ENCODE measurements at regions not wholly inside any gene's neighbourhood (a gene's known extent, or its start where the extent isn't known, plus 50 kb on each side); places are given as distances from the start of the nearest gene placed in this dataset.

GRCh38 chr12:29050503-29050902, 98.6 kb upstream of the FAR2 start:
- no peak for TF ChIP-seq POLR2A (IDR thresholded peaks at IDR 0.05; ENCODE audit: low read length)
- TF ChIP-seq GATA1 (IDR thresholded peaks at IDR 0.05; ENCODE audit: low read depth, low read length), result no peak
- DNase-seq, result no peak

- no peak for DNase-seq
- TF ChIP-seq GATA1 (IDR thresholded peaks at IDR 0.05; ENCODE audit: low read depth, low read length) (no peak), POLR2A (IDR thresholded peaks at IDR 0.05; ENCODE audit: low read length) (no peak)
Measured at GRCh38 chr12:29051221-29051620, 97.9 kb upstream of the FAR2 start.

GRCh38 chr12:29053567-29053966, 95.5 kb upstream of the FAR2 start:
- no peak for DNase-seq
- no peak for TF ChIP-seq GATA1 (IDR thresholded peaks at IDR 0.05; ENCODE audit: low read depth, low read length)
- no peak for TF ChIP-seq POLR2A (IDR thresholded peaks at IDR 0.05; ENCODE audit: low read length)

DNA sequence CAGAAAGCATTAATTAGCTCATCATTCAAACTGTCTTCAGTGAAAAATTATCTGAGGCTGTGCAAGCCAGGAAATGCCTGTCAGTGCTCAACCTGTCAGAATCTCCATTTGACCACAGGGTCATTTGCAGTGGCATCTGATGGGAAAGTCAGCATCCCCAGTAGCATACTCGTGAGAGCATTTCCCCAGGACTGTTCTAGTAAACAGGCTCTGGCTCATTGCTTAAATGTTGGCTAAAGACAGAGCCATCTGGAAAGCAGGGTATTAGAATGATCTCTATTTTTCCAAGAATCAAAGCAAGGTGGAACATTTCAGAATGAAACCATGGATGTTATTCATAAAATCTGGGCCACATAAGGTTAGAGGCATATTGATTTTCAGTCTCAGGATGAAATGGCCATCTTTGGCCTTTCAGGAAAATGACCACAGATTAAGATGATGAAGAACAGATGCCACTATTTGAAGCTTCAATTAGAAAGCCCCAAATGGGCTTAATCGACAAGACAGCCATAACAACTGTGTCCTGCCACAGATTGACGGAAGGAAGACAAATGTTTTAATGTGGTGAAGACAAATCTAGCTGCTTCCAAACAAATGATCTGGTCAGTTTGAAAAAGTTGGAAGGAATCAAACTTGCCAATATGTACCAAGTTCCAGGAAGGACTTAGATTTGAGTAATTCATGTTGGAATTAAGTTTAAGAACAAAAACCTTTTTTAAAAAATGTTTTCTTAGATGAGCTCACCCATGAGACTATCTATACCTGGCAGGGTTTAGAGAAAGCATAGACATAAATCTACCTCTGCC, 94.0 kb upstream of the FAR2 start:
- TF ChIP-seq POLR2A (IDR thresholded peaks at IDR 0.05; ENCODE audit: low read length) (no peak), GATA1 (IDR thresholded peaks at IDR 0.05; ENCODE audit: low read depth, low read length) (no peak)
- DNase-seq, result no peak

- TF ChIP-seq GATA1 (IDR thresholded peaks at IDR 0.05; ENCODE audit: low read depth, low read length), result no peak
- no peak for DNase-seq
Measured at GRCh38 chr12:29066011-29066588, 83.0 kb upstream of the FAR2 start.

DNA sequence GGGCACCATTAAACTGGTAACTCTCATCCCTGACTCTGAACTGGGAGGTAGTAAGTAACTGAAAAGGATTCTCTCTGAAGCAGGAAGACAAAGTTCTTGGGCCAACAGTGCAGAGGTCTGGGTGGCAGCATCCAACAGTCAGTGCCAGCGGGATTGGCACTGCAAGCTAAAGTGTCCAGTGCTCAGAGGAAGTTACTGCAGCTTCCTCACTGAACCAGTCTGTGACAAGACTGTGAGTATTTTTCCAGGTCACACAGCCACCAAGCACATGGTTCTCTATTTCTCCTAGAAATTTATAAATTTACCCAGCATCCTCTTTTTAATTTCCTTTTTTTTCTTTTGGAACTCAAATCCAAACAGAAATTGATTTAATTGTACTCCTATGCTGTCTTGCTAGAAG, 81.6 kb upstream of the FAR2 start:
- no peak for DNase-seq
- TF ChIP-seq GATA1 (IDR thresholded peaks at IDR 0.05; ENCODE audit: low read depth, low read length), result no peak
- TF ChIP-seq POLR2A (IDR thresholded peaks at IDR 0.05; ENCODE audit: low read length), result no peak

DNA sequence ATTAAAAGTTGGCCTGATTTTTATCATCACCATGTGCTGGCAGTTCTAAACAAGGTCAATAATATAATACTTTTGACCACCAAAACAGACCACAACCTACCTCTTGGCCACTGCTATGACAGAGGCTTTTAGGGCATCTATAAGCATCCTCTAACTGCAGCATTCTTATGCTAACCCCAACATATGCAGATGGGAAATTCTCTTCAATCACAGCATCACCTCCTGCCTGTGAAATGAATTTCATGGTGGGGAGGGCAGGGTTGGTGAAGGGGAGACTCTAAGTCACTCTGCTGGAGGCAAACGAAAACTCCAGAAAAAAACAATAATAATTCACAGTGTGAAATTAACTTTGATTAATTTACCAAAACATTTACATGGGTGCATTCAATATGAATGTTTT, 78.8 kb upstream of the FAR2 start:
- no peak for TF ChIP-seq POLR2A (IDR thresholded peaks at IDR 0.05; ENCODE audit: low read length)
- TF ChIP-seq GATA1 (IDR thresholded peaks at IDR 0.05; ENCODE audit: low read depth, low read length), result no peak
- no peak for DNase-seq

GRCh38 chr12:29071099-29071498, 78.0 kb upstream of the FAR2 start:
- TF ChIP-seq GATA1 (IDR thresholded peaks at IDR 0.05; ENCODE audit: low read depth, low read length), result no peak
- TF ChIP-seq POLR2A (IDR thresholded peaks at IDR 0.05; ENCODE audit: low read length), result no peak
- DNase-seq, result no peak

DNA sequence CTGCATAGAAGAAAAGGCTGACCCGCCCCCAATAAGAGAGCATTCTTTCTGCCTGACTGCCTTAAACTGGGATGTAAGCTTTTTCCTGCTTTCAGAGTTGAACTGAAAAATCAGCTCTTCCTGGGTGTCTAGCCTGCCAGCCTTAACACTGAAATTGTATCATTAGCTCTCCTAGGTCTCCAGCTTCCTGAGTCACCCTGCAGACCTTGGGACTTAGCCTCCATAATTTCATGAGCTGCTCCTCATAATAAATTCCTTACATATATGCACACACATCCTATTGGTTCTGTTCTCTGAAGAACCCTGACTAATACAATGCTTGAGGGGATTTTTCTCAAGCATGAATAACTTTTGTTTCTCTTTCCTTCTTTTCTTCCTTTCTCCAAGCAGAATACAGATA, 76.4 kb upstream of the FAR2 start:
- TF ChIP-seq GATA1 (IDR thresholded peaks at IDR 0.05; ENCODE audit: low read depth, low read length) (no peak), POLR2A (IDR thresholded peaks at IDR 0.05; ENCODE audit: low read length) (no peak)
- DNase-seq, result no peak

GRCh38 chr12:29073631-29074239, 75.3 kb upstream of the FAR2 start:
- TF ChIP-seq GATA1 (IDR thresholded peaks at IDR 0.05; ENCODE audit: low read depth, low read length) (no peak), POLR2A (IDR thresholded peaks at IDR 0.05; ENCODE audit: low read length) (no peak)
- peak; percentile 40 to 56 for DNase-seq

DNA sequence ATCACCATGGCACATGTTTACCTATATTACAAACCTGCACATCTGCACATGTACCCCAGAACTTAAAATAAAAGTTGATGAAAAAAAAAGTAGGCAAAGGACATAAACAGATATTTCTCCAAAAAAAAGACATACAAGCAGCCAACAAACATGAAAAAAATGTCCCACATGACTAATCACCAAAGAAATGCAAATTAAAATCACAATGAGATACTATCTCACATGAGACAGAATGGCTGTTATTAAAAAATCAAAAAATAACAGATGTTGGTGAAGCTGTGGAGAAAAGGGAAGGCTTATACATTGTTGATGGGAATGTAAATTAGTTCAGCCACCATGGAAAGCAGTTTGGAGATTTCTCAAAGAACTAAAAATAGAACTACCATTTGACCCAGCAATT, 68.0 kb upstream of the FAR2 start:
- no peak for DNase-seq
- no peak for TF ChIP-seq POLR2A (IDR thresholded peaks at IDR 0.05; ENCODE audit: low read length)
- no peak for TF ChIP-seq GATA1 (IDR thresholded peaks at IDR 0.05; ENCODE audit: low read depth, low read length)

- DNase-seq, result no peak
- no peak for TF ChIP-seq GATA1 (IDR thresholded peaks at IDR 0.05; ENCODE audit: low read depth, low read length)
- TF ChIP-seq POLR2A (IDR thresholded peaks at IDR 0.05; ENCODE audit: low read length), result no peak
Measured at GRCh38 chr12:29082522-29082921, 66.6 kb upstream of the FAR2 start.

DNA sequence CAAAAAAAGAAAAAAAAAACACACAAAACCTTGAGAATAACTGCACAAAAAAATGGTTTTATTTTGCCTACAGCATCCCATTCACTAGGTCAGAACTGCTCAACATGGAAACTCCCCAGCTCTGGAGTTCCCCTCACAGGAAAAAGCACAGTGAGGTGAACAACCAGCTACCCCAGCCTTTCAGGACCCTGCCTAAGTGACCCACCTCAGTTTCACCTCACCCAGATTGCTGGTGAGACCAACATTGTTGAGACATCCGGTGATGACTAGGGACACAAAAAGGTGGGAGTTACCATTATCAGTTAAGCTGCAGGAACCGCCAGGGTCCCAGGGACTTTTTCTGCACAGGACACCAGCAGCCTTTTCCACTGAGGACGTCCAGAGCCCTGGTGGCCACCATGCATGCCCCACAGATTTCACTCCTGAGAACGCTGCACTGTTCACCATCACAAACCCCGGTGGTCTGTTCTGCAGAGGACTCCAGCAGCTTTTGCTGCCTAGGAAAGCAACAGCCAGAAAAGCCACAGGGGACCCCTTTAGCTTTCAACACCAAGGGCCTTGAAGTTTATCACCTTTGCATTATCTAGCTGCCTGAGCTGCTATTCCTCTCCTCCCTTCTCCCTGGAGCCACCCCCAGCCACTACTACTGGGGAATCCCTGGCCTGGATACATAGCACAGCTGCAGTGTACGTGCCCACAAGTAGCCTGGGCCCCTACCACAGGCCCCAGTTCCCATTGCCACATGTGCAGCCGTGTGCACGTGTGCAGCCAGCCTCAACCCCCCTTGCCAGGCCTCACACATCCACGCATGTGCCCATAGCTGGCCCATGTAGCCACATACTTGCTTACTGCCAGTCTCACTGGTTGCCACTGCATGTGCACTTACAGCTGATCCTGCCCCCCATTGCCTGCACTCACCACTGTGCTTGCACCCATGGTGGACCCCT, 62.5 kb upstream of the FAR2 start:
- TF ChIP-seq POLR2A (IDR thresholded peaks at IDR 0.05; ENCODE audit: low read length) (no peak), GATA1 (IDR thresholded peaks at IDR 0.05; ENCODE audit: low read depth, low read length) (no peak)
- no peak for DNase-seq

Measured in erythroblast (primary cell).